ENCODE measurements at regions not wholly inside any gene's neighbourhood (a gene's known extent, or its start where the extent isn't known, plus 50 kb on each side); places are given as distances from the start of the nearest gene placed in this dataset.

- no peak for DNase-seq
Measured at GRCh38 chr5:93070938-93071337, 510.1 kb downstream of the NR2F1-AS1 start.

GRCh38 chr5:93069276-93069675 lies 511.7 kb downstream of the NR2F1-AS1 start:
- no peak for DNase-seq

- DNase-seq, result peak in 2 of 51 donors; percentile 3 to 49
Measured at GRCh38 chr5:93062548-93062947, 518.5 kb downstream of the NR2F1-AS1 start.

- no peak for DNase-seq
Measured at GRCh38 chr5:93058309-93058708, 522.7 kb downstream of the NR2F1-AS1 start.

GRCh38 chr5:93057311-93057710 lies 523.7 kb downstream of the NR2F1-AS1 start:
- no peak for DNase-seq

- DNase-seq, result no peak
Measured at GRCh38 chr5:93055971-93056370, 525.0 kb downstream of the NR2F1-AS1 start.

GRCh38 chr5:93055561-93055960 lies 525.5 kb downstream of the NR2F1-AS1 start:
- no peak for DNase-seq

GRCh38 chr5:93054424-93055163 lies 526.4 kb downstream of the NR2F1-AS1 start:
- no peak for DNase-seq

GRCh38 chr5:93053825-93054224 lies 527.2 kb downstream of the NR2F1-AS1 start:
- DNase-seq, result no peak

- no peak for DNase-seq
Measured at GRCh38 chr5:93048858-93049257, 532.2 kb downstream of the NR2F1-AS1 start.

- no peak for DNase-seq
Measured at GRCh38 chr5:93044859-93045666, 536.0 kb downstream of the NR2F1-AS1 start.

GRCh38 chr5:93039888-93040287 lies 541.1 kb downstream of the NR2F1-AS1 start:
- no peak for DNase-seq

GRCh38 chr5:93034621-93035590 lies 546.1 kb downstream of the NR2F1-AS1 start:
- DNase-seq, result no peak

GRCh38 chr5:93022796-93023447 lies 558.1 kb downstream of the NR2F1-AS1 start:
- no peak for DNase-seq

GRCh38 chr5:93022211-93022610 lies 558.8 kb downstream of the NR2F1-AS1 start:
- no peak for DNase-seq

- no peak for DNase-seq
Measured at GRCh38 chr5:93019896-93020295, 561.1 kb downstream of the NR2F1-AS1 start.

GRCh38 chr5:93018461-93018860 lies 562.6 kb downstream of the NR2F1-AS1 start:
- no peak for DNase-seq

GRCh38 chr5:93017849-93018248 lies 563.2 kb downstream of the NR2F1-AS1 start:
- no peak for DNase-seq

- DNase-seq, result no peak
Measured at GRCh38 chr5:93017376-93017775, 563.6 kb downstream of the NR2F1-AS1 start.

GRCh38 chr5:93010616-93011015 lies 570.4 kb downstream of the NR2F1-AS1 start:
- DNase-seq, result no peak

GRCh38 chr5:93010037-93010436 lies 571.0 kb downstream of the NR2F1-AS1 start:
- DNase-seq, result no peak
